ENCODE measurements at regions not wholly inside any gene's neighbourhood (a gene's known extent, or its start where the extent isn't known, plus 50 kb on each side); places are given as distances from the start of the nearest gene placed in this dataset.

- DNase-seq: peak in 1 of 2 experiments; percentile 7
Measured at GRCh38 chr3:55172913-55173312, 245.1 kb upstream of the LRTM1 start.

- DNase-seq: no peak
Measured at GRCh38 chr3:55170444-55170843, 242.6 kb upstream of the LRTM1 start.

GRCh38 chr3:55169608-55170072 lies 241.8 kb upstream of the LRTM1 start:
- DNase-seq: peak; percentile 22 to 78

- no peak for DNase-seq
Measured at GRCh38 chr3:55169161-55169560, 241.3 kb upstream of the LRTM1 start.

- DNase-seq: no peak
Measured at GRCh38 chr3:55167586-55168317, 239.9 kb upstream of the LRTM1 start.

GRCh38 chr3:55166576-55167555 lies 239.0 kb upstream of the LRTM1 start:
- peak in 1 of 2 experiments; percentile 17 for DNase-seq

- DNase-seq: no peak
Measured at GRCh38 chr3:55165704-55166405, 238.0 kb upstream of the LRTM1 start.

GRCh38 chr3:55165278-55165677 lies 237.4 kb upstream of the LRTM1 start:
- no peak for DNase-seq

GRCh38 chr3:55164876-55165275 lies 237.0 kb upstream of the LRTM1 start:
- DNase-seq: peak in 1 of 2 experiments; percentile 1

GRCh38 chr3:55164191-55164590 lies 236.3 kb upstream of the LRTM1 start:
- no peak for DNase-seq

- no peak for DNase-seq
Measured at GRCh38 chr3:55163421-55163820, 235.6 kb upstream of the LRTM1 start.

GRCh38 chr3:55162031-55162795 lies 234.4 kb upstream of the LRTM1 start:
- DNase-seq: no peak

GRCh38 chr3:55161231-55161630 lies 233.4 kb upstream of the LRTM1 start:
- DNase-seq: no peak

- no peak for DNase-seq
Measured at GRCh38 chr3:55160241-55160983, 232.6 kb upstream of the LRTM1 start.

- DNase-seq: no peak
Measured at GRCh38 chr3:55159711-55160110, 231.9 kb upstream of the LRTM1 start.

- no peak for DNase-seq
Measured at GRCh38 chr3:55159016-55159415, 231.2 kb upstream of the LRTM1 start.

- no peak for DNase-seq
Measured at GRCh38 chr3:55158345-55158744, 230.5 kb upstream of the LRTM1 start.

GRCh38 chr3:55157731-55158130 lies 229.9 kb upstream of the LRTM1 start:
- DNase-seq: no peak

GRCh38 chr3:55156851-55157650 lies 229.2 kb upstream of the LRTM1 start:
- no peak for DNase-seq

GRCh38 chr3:55147856-55148720 lies 220.2 kb upstream of the LRTM1 start:
- no peak for DNase-seq

Data from NCI-H524 (cell line).